NCI-H345 (cell line): ENCODE measurements at regions not wholly inside any gene's neighbourhood (a gene's known extent, or its start where the extent isn't known, plus 50 kb on each side); places are given as distances from the start of the nearest gene placed in this dataset.

Experiments
- DNase-seq: peaks from one replicate; lab custom pipeline; 2025; lab: John Stamatoyannopoulos, UW

DNA sequence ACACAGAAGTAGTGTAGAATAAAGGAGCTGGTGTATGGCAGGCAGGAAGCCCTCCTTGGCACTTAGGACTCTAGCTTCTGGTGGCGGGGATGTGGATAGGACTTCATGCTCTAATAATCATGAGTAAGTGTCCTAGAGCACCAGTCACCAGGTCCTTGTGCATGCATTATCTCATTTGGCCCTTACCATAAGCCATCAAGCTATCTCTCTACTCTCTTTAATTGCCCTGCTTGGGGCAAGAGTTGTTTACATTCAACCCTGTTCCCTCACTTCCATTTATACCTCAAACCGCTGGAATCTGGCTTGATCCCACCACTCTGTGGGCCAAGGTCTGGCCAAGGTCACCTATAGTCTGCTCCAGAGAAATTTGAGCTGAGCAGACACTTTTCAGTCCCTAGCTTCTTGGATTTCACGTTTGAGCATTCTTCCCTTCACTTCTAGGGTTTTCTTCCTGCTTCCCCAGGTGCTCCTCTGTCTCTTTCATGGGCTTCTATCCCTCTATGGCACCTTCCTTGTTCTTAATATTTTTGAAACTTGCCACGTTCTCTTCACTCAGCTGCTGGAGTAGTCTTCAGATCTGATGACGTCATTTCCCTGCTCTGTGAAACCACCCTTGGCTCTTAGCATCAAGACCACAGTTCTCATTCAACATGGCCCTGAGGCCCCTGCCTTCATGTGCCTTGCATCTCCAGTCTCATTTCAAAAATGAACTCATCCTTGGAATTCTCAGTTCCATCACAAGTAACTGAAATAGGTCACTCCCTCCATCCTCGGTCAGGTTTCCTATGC, 94.9 kb upstream of the GATA6 start:
- no peak for DNase-seq

DNA sequence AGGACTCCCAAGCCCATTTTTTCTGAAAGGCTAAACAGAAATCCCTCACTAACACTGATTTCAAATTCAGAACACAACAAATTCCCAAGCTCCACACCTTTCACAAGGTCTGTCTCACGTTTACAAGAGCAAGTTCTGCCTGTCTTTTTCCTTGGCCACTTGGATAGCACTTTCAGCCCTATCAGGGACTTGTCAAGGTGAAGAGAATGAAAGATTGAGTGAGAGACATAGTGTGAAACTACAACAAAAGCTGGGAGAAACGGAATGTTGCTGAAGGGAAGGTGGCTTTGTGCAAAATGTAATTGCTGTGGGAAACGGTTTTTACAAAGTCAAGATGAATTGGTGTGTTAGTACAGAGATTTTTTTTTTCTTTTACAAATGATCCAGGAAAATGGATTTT, 89.4 kb upstream of the GATA6 start:
- DNase-seq, result no peak

DNA sequence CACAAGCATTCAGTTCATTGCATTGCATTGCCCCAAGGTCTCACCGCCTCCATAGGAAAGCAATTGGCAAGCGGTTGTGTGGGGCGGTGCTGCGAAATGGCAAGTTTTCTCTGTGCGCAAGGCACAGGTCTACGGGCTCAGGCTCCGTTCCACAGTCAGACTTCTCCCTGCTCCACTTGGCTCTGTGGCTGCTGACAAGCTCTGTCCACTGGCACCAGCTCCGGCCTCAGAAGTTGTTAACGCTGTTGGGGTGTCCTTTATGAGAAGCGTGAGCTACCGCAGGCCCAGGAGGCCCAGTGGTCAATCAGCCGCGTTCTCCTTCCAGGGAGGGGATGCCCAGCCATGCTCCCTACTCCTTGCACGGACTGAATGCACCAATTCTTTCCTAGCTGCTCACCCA, 87.0 kb upstream of the GATA6 start:
- DNase-seq, result no peak

DNA sequence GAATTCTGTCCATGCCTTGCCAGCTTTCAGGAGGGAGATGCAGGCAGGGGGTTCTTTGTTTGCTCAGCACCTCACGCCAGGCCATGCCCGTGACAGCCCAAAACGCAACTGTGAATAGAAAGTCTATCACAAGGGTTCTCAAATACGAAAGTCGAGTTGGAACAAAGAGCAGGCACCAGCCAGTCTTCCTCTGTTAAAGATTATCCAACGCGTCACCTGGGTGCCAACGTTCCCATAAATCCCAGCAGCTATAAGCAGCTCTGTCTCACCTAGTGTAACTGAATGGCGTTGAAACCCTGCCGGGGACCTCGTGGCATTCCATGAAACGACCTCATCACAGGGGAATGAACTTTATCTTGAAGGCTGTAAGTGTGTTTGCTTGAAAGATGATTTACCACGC, 84.8 kb upstream of the GATA6 start:
- no peak for DNase-seq

DNA sequence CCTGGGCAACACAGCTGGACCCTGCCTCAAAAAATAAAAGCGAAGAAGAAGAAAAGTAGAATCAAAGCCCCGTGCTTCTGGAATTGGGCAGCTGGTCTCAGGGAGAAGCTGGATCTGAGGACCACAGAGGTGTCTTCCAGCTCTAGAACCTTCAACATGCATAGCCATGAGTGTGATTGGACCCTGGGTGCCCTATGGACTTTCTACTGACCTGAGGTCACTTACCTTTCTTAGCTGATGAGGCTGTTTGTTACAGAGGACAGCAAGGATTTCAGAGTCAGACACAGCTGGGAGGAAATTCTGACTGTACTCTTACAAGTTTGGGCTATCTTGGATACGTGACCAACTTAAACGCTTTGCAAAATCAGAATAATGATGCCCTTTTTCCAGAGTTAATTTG, 82.4 kb upstream of the GATA6 start:
- no peak for DNase-seq

DNA sequence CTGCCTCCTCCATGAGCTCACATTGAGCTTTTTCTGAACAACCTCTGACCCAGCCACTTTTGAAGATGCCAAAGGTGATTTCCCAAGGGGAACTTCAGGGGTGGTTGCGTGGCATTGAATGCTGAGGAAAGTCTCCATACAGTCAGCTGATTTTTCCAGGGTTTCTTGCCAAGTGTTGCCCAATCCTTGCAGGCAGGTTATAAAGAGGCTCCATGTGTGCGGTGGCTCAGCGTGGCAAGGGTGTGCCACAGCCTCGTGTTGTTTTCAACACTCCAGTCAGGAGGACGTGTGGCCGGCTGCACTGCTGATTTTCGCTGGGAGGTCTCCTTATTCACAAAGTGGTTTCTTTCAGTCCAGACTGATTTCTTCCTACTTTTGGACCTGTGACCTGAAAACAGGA, 81.4 kb upstream of the GATA6 start:
- no peak for DNase-seq

DNA sequence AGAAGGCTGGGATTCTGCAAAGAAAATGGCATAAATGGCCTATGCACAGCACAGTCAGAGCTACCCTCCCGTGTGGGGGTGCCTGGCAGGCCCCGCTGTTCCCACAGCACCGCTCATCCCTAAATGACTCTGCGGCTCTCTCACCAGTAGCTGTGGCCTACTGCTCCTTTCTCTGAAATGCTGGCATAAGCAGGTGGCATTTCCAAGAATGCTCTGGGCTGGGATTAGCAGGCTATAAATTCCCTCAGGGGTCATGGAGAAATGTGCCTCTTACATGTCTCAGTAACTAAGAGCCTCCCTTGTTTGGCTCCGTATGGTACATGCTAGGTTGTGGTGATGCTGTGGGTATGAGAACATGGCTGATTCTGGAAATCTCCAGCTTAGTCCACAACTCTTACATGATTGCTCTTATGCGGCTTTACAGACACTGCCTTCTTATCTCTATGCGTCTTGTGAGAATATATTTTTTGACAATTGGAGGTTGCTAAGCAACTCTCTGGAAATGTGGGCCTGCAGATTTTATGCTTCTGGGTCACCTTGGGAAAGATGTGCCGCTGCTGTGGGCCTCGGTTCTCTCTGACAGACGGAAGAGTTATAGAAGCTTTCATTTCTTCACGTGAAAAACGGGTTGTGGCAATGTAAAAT, 80.3 kb upstream of the GATA6 start:
- DNase-seq, result no peak

DNA sequence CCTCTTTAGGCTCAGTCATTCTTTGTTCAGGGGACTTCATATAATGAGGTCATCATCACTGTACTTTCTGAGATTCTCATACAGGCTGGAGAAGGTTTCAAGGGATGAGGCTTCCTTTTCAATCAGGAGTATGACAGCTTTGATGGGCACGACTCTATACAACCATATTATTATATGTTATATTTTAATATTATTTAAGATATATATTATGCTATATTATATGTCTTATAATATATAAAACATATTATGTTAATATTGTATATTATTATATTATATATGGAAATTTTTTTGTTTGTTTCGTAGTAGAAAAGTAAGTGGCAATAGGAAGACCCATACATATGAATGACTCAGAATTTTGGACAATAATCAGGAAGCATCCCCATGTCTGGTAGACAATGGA, 78.0 kb upstream of the GATA6 start:
- no peak for DNase-seq

DNA sequence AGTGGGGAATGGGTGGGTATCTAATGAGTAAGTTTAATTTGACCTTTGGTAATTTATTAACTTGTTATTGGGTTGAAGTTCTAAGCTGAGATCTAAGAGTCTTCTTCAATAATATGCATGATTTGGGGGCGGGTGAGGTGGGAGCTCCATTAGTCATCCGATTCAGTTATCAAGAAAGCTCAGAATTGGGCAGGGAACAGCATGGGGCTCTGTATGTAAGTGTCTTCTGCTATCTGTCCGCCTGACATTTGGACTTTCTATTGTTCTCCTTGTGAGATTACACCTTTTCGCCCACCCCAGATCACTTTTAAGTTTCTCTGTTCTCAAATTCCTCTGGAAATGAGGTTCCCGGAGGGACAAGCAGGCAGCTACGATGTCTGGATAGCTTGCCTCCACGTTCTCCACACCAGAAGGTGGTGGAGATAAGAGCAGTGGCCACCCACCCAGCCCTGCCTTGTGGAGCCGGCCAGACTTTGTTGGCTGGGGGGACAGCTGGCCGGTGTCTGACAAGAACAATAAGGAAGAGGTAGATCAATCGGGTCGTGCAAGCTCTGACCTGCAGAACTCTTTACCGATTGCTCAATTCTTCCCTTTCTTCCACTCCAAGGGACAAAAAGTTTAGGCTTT, 75.5 kb upstream of the GATA6 start:
- DNase-seq, result no peak

DNA sequence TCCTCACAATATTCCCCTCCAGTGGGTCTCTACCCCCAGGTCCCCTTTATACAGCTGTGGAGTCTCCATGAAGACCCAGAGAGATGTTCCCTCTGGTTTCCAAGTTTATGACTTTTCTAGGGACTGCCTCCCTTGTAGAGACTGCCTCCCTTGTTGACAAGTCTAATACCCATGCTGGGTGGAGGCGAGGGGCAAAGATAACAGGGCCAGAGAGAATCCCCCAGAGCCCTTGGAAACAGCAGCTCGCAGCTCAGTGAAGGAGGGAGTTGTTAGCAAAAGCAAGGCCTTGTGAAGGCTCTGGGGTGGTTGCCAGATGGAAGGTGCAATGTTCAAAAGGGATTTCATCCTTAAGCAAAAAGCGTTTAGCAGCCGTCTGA, 75.0 kb upstream of the GATA6 start:
- DNase-seq, result no peak

DNA sequence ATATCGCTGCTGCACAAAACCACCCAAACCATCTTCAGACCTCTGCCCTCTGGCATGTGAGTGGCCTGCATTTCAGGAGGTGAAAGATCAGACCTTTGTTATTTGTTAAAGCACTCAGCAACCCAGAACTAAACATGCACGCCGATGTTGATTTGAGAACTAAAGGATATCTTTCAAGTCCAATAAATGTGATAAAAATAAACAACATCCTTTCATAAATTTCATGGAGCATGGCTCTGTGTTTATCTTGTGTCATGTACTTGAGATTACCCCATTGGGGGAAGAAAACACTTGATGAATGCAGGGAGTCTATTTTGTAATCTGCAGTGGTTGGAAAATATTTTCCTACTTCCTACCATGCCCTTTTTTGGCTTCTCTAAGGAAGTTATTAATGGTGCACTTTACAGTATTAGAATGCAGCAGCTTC, 70.8 kb upstream of the GATA6 start:
- no peak for DNase-seq

DNA sequence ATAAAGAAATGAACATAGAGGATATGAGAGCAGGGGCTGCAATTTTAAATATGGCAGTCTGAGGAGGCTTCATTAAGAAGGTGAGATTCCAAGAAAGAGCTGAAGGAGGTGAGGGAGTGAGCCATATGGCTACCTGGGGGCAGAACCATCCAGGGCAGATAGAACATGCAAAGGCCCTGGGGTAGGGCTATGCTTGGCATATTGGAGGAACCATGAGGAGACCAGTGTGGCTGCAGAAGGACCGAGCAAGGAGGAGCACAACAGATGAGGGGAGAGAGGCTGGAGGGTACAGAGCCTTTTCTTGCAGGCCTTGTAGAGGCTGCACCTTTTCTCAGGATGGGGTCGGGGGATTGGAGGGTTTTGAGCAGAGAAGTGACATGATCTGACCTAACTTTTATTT, 69.5 kb upstream of the GATA6 start:
- no peak for DNase-seq

DNA sequence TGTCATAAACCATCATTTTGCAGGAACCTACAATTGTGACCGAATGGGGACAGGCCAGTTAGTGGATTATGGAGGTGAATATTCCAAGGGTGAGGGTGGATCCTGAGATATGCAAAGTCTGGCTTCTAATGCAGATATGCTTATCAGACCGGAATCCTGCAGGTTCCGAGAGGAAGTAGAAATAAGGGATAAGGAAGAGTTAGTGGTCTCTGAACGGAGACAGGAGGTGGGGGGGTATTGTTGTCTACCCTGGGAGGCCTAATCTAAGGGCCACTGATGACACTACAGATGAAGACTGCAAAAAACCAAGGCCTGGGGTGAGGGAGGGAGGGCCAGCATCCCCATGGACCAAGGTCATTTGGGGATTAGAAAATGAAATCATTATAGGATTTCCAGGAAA, 67.7 kb upstream of the GATA6 start:
- DNase-seq, result no peak

DNA sequence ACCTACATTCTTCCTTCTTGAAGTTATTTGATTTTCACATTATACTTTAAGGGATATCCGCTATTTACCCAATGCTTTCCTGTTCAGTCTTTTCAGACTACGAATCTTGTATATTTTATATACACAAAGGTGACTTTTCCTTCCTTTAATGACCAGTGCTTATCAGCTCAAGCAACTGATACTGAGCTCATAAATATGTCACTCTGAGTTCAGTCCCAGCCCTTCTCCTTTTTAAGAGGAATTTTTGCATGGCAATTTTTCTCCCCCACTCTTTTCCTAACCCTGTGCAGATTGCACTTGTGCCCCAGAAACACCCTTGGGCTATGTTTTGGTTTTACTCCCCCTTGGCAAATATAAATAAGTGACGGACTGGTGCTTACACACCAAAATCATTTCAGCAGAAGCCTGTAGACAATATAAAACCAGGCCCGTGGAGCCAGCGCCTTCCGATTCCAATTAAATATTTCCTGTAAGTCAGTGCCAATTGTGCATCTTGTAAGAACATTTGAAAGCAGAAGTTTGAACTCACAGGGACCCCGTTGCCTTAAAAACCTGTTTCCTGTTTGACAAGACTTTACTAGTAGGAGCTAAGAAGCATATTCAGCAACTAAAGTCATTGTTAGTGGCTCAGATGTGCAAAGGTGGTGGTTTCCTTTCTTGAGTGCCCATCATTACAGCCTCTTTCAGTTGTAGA, 66.3 kb upstream of the GATA6 start:
- DNase-seq, result no peak

DNA sequence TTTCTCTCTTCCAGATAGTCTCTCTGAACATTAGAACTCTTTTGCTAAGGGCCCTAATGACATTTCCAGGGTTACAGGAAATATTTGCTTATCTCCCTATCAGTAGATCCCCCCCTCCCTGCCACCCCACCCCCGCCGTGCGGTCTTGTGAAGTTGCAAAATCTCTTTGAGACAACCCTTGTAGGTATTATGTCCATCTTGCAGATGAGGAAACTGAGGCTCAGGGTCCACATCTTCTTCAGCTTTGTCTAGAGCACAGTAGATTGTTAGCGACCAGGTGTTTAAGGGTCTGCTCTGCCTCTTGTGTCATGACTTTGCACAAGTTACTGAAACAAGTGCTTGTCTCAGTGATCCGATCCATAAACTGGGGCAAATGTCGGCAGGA, 65.8 kb upstream of the GATA6 start:
- DNase-seq, result no peak

DNA sequence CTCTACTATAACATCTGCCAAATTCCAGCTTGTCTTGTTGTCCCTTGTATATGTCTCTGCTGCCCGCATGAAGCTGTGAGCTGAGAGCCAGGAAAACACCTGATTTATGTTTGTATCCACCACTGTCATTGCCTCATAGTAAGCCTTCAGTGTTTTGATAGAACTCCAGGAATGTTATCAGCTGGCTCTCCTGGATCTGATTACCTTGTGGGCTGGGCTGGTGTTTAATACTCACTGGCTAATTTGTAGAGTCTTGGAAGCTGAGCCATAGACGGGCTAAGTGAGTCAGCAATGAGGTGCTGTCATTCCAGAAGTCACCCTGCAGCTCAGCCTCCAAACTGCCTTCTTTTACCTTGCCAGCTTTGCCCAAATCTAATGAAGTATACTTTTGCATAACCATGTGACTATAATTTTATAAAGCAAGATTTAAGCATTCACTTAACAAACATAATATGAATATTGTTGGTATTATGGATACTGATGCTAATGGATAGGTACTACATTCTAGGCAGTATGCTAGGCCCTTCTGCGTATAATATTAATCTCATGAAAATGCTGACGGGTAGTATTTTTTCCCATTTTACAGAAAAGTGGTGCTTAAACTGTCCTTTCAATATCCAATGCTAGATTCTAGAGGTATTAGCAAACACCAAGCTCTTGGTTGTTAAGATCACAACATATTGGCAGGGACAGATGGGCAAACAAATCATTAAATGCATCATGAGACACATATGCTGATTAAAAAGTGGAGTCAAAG, 62.7 kb upstream of the GATA6 start:
- DNase-seq, result no peak

DNA sequence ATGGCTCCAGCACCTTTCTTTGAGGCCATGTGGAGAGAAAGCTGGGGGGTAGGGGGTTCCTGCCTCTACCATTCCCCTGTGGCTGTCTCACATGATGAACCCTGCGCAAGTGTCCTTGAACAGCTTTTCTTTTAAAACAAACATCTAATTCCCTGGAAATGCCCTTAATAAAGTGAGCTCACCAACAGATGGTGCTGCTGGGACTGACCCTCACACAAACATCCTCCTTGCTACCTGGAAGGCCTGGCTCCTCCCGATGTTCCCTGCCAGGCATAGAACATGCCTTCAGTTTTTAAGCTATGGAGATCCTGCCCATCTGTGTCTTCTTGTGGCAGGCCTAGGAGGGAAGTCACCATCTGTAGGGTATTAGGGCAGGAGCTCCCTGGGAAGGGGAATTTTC, 60.7 kb upstream of the GATA6 start:
- DNase-seq, result no peak

DNA sequence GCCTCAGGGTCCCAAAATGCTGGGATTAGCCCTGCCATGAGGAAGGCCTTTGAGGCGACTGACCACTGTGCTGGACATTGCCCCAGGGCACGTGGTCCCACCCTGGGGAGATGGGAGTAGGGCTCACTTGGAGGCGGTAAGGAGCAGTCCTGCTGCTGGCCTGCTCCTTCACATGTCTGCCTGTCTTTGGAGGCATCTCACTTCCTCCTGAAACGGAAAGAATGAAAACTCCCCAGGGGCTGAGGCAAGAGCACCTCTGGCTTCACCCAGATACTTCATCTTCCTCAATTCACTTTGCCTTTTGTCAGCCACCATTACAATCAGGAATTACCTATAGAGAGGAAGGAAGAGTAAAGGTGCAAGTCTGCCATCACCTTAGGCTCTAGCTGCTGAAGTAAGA, 59.9 kb upstream of the GATA6 start:
- no peak for DNase-seq

DNA sequence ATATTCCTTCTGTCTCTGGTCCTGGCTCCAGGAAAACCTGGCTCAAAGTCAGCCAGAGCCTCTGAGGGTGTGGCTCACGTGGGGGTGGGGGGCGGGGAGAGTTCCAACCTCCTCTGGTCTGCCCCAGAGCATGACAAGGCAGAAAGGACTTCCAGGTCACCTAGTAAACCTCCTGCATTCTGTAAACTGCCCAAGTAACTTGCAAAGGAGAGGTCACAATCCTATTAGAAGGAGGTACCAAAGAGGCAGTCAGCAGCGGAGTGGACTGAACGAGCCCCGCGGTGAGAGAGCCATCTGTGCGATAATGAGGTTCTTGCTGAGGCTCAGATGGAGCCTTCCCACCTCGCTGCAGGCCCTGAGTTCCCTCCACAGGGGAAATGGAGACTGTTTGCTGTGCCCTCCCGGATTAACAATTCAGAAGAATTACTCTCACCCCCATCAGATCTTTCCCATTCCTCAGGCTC, 58.9 kb upstream of the GATA6 start:
- DNase-seq, result no peak

DNA sequence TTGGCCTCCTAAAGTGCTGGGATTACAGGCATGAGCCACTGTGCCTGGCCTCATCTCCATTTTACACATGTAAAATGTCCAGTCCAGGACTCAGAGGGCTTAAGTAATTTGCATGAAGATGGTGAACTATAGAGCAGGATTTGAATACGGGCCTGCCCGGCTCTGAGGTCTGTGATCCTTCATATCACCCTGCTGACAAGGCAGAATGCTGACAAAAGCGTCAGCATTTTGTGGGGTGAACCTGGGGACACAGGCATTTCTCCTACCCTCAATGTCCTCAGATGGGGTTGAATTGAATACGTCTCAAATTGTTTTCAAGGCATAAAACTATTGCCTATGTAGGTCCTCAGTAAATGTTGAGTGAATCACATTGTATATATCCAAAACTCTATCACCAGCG, 57.2 kb upstream of the GATA6 start:
- DNase-seq, result no peak

DNA sequence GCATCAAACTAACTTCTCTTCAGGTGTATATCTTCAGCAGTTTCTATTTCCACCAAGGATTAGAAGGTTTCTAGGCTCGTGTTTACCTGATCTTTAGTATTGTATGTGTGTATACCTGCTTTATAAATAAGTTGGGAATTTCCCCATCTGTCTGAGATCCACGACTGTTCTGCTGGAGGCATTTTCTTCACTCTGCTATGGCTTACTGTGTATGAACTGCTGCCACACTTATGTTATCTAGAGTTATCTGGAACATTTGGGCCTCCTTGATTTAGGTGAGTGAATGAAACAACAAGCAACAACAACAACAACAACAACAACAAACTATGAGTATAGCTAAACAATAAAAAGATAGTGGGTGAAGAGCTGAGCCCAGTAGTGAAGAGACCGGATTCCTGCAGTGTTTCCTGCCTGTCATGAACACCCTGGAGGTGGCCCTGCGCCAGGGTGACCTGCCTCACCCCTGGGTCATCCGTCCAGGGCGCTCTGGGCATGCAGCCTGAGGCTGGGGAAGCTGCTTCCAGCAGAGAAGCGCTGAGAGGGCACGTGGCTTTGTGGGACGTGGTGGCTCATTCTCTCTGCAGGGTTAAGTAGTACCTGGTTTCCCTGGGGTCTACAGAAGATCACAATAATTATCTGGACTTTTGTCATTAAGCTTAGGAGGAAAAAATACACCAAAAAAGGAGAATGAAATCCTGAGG, 56.1 kb upstream of the GATA6 start:
- no peak for DNase-seq
